GM12878 (cell line): ENCODE measurements at regions not wholly inside any gene's neighbourhood (a gene's known extent, or its start where the extent isn't known, plus 50 kb on each side); places are given as distances from the start of the nearest gene placed in this dataset.

Experiments
- JUND ChIP-seq: IDR thresholded peaks from 2 replicates; pipeline ENCODE4 v1.6.1; 2012; ENCODE audit warnings: low read depth, mild to moderate bottlenecking, low read length, improper control_type of control experiment, moderate library complexity
- ZNF24 ChIP-seq: fragments of 450-650 bp; IDR thresholded peaks from 2 replicates; pipeline ENCODE4 v1.6.1; 2017; ENCODE audit warnings: antibody characterized with exemption, mild to moderate bottlenecking

DNA sequence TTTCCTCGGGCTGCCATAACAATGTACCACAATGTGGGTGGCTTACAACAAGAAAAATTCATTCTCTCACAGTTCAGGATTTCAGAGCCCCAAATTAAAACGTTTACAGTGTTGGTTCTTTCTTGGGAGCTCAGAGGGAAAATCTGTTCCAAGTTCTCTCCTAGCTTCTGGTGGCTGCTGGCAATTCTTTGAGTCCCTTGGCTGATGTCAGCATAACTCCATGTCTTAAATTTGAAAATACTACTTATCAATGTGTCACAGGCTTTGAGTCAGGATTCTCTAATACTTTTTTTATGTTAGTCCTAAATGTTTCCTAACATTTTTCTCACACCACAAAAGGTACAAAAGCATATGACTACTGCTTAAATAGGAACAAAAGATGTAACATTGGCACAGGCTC, 198.4 kb upstream of the ATXN7L3B start:
- TF ChIP-seq ZNF24 (no peak), JUND (no peak)
